ENCODE measurements at regions not wholly inside any gene's neighbourhood (a gene's known extent, or its start where the extent isn't known, plus 50 kb on each side); places are given as distances from the start of the nearest gene placed in this dataset.

DNA sequence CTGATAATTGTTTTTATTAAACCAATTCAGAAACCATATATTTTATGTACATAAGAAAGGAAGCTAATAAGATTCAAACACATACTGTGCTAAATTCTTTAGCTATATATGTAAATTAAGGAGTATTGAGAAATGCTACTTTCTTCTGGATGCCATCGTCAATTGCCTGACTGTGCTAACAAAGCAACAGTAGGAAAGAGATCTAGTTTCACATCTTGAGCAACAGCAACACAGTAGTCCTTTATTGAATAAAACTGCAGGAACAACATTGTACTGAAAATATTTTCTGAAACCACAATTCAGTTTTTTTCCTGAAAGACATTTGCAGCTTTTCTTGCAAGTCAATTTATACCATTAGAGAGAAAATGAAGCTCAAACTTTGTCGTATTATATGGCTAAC, 1404.9 kb upstream of the SLC39A10 start:
- H3K4me3 ChIP-seq (ENCODE audit: low read depth, low read length) = no peak overlapping the region

DNA sequence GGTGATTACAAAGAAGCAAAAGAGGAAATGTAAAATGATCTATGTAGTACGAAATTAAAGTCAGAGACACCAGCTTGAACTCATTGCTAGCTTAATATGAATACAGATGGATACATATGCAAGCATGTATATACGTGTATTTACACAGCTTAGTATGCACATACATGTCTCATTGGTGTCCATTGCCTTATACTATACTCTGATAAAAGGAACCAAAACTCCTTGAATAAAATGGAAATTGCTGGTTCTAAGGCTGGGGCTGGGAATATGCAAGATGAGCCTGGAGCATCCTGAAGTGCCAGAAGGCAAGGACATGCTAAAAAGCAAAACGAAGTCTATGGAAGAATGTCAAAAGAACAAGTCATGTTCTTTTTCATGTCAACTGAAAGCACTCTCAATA, 1424.4 kb upstream of the SLC39A10 start:
- no peak overlapping the region for H3K4me3 ChIP-seq (ENCODE audit: low read depth, low read length)

- H3K4me3 ChIP-seq (ENCODE audit: low read depth, low read length) = no peak overlapping the region
These were observed 1433.8 kb upstream of the SLC39A10 start for GRCh38 chr2:194223218-194223617.

GRCh38 chr2:194214192-194214591, 1442.8 kb upstream of the SLC39A10 start:
- H3K4me3 ChIP-seq (ENCODE audit: low read depth, low read length) = no peak overlapping the region

- no peak overlapping the region for H3K4me3 ChIP-seq (ENCODE audit: low read depth, low read length)
These were observed 1451.3 kb upstream of the SLC39A10 start for GRCh38 chr2:194205568-194206227.

- H3K4me3 ChIP-seq (ENCODE audit: low read depth, low read length) = no peak overlapping the region
These were observed 1453.1 kb upstream of the SLC39A10 start for GRCh38 chr2:194203898-194204297.

GRCh38 chr2:194182888-194183287, 1474.1 kb upstream of the SLC39A10 start:
- no peak overlapping the region for H3K4me3 ChIP-seq (ENCODE audit: low read depth, low read length)

- no peak overlapping the region for H3K4me3 ChIP-seq (ENCODE audit: low read depth, low read length)
These were observed 1480.9 kb upstream of the SLC39A10 start for GRCh38 chr2:194176134-194176533.

GRCh38 chr2:194166818-194167217, 1490.2 kb upstream of the SLC39A10 start:
- no peak overlapping the region for H3K4me3 ChIP-seq (ENCODE audit: low read depth, low read length)

DNA sequence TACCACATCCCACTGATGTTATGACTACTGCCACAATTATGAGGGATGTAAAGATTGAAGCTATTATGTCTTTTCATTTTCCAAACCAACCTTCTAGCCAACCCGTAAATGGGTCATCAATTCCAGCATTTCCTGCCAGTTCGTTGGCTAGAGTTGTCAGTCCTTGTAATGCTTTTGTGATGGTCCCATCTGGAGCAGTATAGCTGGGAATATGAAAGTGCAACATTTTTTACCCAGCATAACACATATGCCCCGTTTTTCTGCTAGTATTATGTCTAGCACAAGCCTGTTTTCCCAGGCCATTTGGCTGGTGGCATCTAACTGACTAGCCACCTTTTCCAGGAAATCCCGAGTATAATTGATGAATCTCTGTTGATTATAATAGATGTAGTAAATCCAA, 1501.6 kb upstream of the SLC39A10 start:
- no peak overlapping the region for H3K4me3 ChIP-seq (ENCODE audit: low read depth, low read length)

- H3K4me3 ChIP-seq (ENCODE audit: low read depth, low read length) = no peak overlapping the region
These were observed 1505.8 kb upstream of the SLC39A10 start for GRCh38 chr2:194151231-194151630.

DNA sequence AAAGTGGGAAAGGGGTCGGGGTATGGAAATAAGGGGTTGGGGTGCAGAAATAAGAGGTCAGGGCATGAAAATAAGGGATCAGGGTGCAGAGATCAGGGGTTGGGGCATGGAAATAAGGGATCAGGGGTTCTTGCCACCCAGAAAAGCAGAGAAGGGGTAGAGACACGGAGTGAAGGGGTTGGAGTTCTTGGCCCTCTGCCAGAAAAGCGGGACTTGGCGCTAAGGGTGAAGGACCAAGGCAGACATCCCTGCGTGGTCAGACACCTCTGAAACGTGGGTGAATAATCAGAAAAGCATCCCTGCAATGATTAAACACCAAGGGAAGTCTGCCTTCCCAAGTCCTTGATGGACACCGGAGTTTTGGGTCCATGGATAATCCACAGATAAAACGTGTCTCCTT, 1521.6 kb upstream of the SLC39A10 start:
- no peak overlapping the region for H3K4me3 ChIP-seq (ENCODE audit: low read depth, low read length)

DNA sequence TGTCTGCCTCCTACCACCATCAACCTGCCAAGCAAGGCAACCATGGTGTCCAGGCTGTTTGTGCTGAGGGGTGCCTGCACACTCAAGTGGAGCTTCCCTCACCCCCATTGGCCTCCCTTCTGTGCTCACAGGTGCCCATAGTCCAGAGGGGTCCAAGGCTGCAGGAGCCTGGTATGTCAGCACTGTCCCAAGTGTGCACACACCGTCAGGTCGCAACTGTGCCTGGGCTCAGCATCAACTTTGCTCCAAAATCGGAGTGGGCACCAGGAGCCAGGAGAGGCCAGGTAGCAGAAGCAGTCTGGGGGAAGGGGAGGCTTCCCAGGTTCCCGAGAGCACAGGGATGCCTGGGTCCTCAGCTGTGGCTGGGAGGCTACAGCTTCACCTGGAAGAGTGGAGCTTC, 1528.2 kb upstream of the SLC39A10 start:
- no peak overlapping the region for H3K4me3 ChIP-seq (ENCODE audit: low read depth, low read length)

DNA sequence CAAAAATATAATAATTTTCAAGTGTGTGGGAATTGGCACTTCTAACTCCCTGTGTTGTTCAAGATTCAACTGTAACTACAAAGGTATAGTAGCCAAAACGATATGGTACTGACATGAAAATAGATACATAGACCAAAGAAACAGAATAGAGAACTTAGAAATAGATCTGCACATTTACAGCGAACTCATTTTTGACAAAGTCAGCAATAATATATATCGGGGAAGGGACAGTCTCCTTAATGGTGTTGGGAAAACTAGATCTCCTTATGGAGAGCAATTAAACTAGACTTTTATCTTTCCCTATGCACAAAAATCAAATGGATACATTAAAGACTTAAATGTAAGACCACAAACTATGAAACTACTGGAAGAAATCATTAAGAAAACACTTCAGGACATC, 1530.6 kb upstream of the SLC39A10 start:
- H3K4me3 ChIP-seq (ENCODE audit: low read depth, low read length) = no peak overlapping the region

GRCh38 chr2:194116861-194117260, 1540.2 kb upstream of the SLC39A10 start:
- no peak overlapping the region for H3K4me3 ChIP-seq (ENCODE audit: low read depth, low read length)

- H3K4me3 ChIP-seq (ENCODE audit: low read depth, low read length) = no peak overlapping the region
These were observed 1551.7 kb upstream of the SLC39A10 start for GRCh38 chr2:194105358-194105757.

- H3K4me3 ChIP-seq (ENCODE audit: low read depth, low read length) = no peak overlapping the region
These were observed 1552.3 kb upstream of the SLC39A10 start for GRCh38 chr2:194104687-194105086.

- no peak overlapping the region for H3K4me3 ChIP-seq (ENCODE audit: low read depth, low read length)
These were observed 1552.9 kb upstream of the SLC39A10 start for GRCh38 chr2:194103941-194104659.

- H3K4me3 ChIP-seq (ENCODE audit: low read depth, low read length) = no peak overlapping the region
These were observed 1554.5 kb upstream of the SLC39A10 start for GRCh38 chr2:194102546-194102945.

GRCh38 chr2:194100201-194100600, 1556.8 kb upstream of the SLC39A10 start:
- no peak overlapping the region for H3K4me3 ChIP-seq (ENCODE audit: low read depth, low read length)

GRCh38 chr2:194096402-194096801, 1560.6 kb upstream of the SLC39A10 start:
- H3K4me3 ChIP-seq (ENCODE audit: low read depth, low read length) = no peak overlapping the region

DNA sequence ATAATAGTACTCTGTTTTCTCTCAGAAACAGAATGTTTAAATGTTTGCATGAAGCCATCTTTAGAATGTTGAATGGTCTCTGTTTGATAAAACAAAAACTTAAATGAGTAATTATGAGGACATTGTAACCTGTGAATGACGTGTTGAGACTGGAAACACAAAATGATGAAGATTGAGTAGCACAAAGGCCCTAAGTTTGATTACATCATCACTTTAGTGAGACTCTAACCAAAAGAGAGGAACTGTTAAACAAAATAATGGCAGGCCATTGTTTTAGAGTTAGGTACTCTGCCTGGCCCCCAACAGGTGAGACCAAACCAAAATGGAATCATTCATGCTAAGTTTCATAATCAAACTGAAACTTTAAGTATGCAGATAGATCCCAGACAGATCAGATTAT, 1561.7 kb upstream of the SLC39A10 start:
- no peak overlapping the region for H3K4me3 ChIP-seq (ENCODE audit: low read depth, low read length)
